Endothelial cell of umbilical vein (primary cell): ENCODE measurements at regions not wholly inside any gene's neighbourhood (a gene's known extent, or its start where the extent isn't known, plus 50 kb on each side); places are given as distances from the start of the nearest gene placed in this dataset.

Source experiments
- BruUV-seq: library from RNA; stranded (reverse); fragments of 400-500 nt; replicated peaks from 2 replicates; lab custom pipeline; 2021; lab: Mats Ljungman, UMichigan
- CTCF ChIA-PET: fragments of 300-600, 350-600 bp; sonication (Branson Sonifier 250); formaldehyde crosslinking; loops from one replicate; lab custom pipeline; 2021; ENCODE audit warnings: antibody characterized with exemption, inconsistent platforms; lab: Charles Lee
- POLR2A ChIA-PET: fragments of 300-600, 350-600 bp; sonication (Branson Sonifier 250); formaldehyde crosslinking; loops from one replicate; lab custom pipeline; 2021; ENCODE audit warnings: antibody characterized with exemption, inconsistent platforms; lab: Charles Lee
- DNase-seq: peaks from one replicate; pipeline ENCODE4 v3.0.0-alpha.2; 2011; ENCODE audit warnings: low read depth, low spot score
- FAIRE-seq: peaks from 2 replicates; lab custom pipeline; 2011; peaks lifted over from hg19 to GRCh38; lab: Jason Lieb, UNC
- H2AFZ ChIP-seq: 2 replicates; pipeline ENCODE4 v1.6.0; 2012; ENCODE audit warnings: low read depth, low read length, control low read depth, inconsistent platforms
- H3K27ac ChIP-seq: 2 replicates; pipeline ENCODE4 v1.5.1; 2011; ENCODE audit warnings: low read depth, mild to moderate bottlenecking, control low read depth, low read length, moderate library complexity; ENCODE audit not compliant: insufficient read depth
- H3K27me3 ChIP-seq, 2 experiments: 2 replicates each; pipeline versions ENCODE4 v1.6.0 to v1.6.1; 2011; ENCODE audit warnings: low read length in 2 of 2, mixed read lengths in 1 of 2; ENCODE audit not compliant: control insufficient read depth in 2 of 2, insufficient read depth in 2 of 2
- H3K36me3 ChIP-seq, 2 experiments: 2 replicates in 1 of 2; 3 replicates in 1 of 2; pipeline ENCODE4 v1.5.1; 2011; ENCODE audit warnings: low read length in 2 of 2, mild to moderate bottlenecking in 1 of 2, moderate library complexity in 1 of 2; ENCODE audit not compliant: control insufficient read depth in 2 of 2, insufficient read depth in 2 of 2; ENCODE audit errors: extremely low read depth in 1 of 2
- H3K4me1 ChIP-seq: 3 replicates; pipeline ENCODE4 v1.5.1; 2011; ENCODE audit warnings: mild to moderate bottlenecking, low read length; ENCODE audit not compliant: control insufficient read depth, insufficient read depth; ENCODE audit errors: extremely low read depth
- H3K4me2 ChIP-seq: 2 replicates; pipeline ENCODE4 v1.6.1; 2011; ENCODE audit warnings: low read length, control low read depth, mixed read lengths; ENCODE audit not compliant: insufficient read depth
- H3K4me3 ChIP-seq, 3 experiments: fragments of 200-600 bp in 1 of 3; sonication (generic), shearing (Covaris generic) in 1 of 3; replicated peaks in 1 of 3; 2 replicates each; pipeline ENCODE4 v1.5.1; 2011 to 2016; ENCODE audit warnings: control low read depth in 3 of 3, low read length in 3 of 3, mild to moderate bottlenecking in 2 of 3, inconsistent platforms in 1 of 3, low read depth in 1 of 3, moderate library complexity in 1 of 3; ENCODE audit not compliant: insufficient read depth in 1 of 3
- H3K79me2 ChIP-seq: 2 replicates; pipeline ENCODE4 v1.6.0; 2012; ENCODE audit warnings: low read length, inconsistent platforms; ENCODE audit not compliant: control insufficient read depth, insufficient read depth
- H3K9ac ChIP-seq: replicated peaks from 2 replicates; pipeline ENCODE3; 2011; ENCODE audit warnings: low read length, control low read depth; ENCODE audit not compliant: insufficient read depth; ENCODE audit errors: extremely low read depth
- H3K9me1 ChIP-seq: replicated peaks from 3 replicates; pipeline ENCODE4 v1.6.0; 2011; ENCODE audit warnings: mild to moderate bottlenecking, low read length; ENCODE audit not compliant: control insufficient read depth, insufficient read depth; ENCODE audit errors: extremely low read depth
- H3K9me3 ChIP-seq: replicated peaks from 2 replicates; pipeline ENCODE4 v1.5.1; 2012; ENCODE audit warnings: low read length, inconsistent platforms; ENCODE audit not compliant: control insufficient read depth, insufficient read depth
- H4K20me1 ChIP-seq: replicated peaks from 2 replicates; pipeline ENCODE3; 2011; ENCODE audit warnings: mild to moderate bottlenecking, low read length; ENCODE audit not compliant: control insufficient read depth, insufficient read depth; ENCODE audit errors: extremely low read depth
- CTCF ChIP-seq, 2 donors: IDR thresholded peaks; 1 replicate in 1 of 2; 2 replicates in 1 of 2; pipeline ENCODE4 v1.5.1; 2011; ENCODE audit warnings: low read length in 2 of 2, mild to moderate bottlenecking in 2 of 2, moderate library complexity in 2 of 2, control low read depth in 1 of 2, inconsistent platforms in 1 of 2, low read depth in 1 of 2; ENCODE audit not compliant: insufficient read depth in 1 of 2; ENCODE audit errors: extremely low read depth in 1 of 2
- EZH2 ChIP-seq: IDR thresholded peaks from 2 replicates; pipeline ENCODE4 v1.6.1; 2012; ENCODE audit warnings: borderline replicate concordance, low read depth, mild to moderate bottlenecking, moderate library complexity, low read length, inconsistent platforms; ENCODE audit not compliant: severe bottlenecking
- FOS ChIP-seq: IDR thresholded peaks from 2 replicates; pipeline ENCODE4 v1.6.1; 2011; ENCODE audit warnings: mild to moderate bottlenecking, low read length, moderate library complexity, borderline replicate concordance; ENCODE audit not compliant: insufficient read depth
- GATA2 ChIP-seq: IDR thresholded peaks from 2 replicates; pipeline ENCODE4 v1.7.0; 2011; ENCODE audit warnings: low read depth, mild to moderate bottlenecking, moderate library complexity, mixed read lengths, low read length; ENCODE audit not compliant: insufficient read length, insufficient read depth
- JUN ChIP-seq: IDR thresholded peaks from 2 replicates; pipeline ENCODE4 v1.6.1; 2011; ENCODE audit warnings: borderline replicate concordance, low read depth; ENCODE audit not compliant: insufficient read length, insufficient read depth
- MAX ChIP-seq: IDR thresholded peaks from 2 replicates; pipeline ENCODE4 v1.6.1; 2011; ENCODE audit not compliant: insufficient read depth, insufficient read length
- MYC ChIP-seq: IDR thresholded peaks from one replicate; pipeline ENCODE4 v1.6.1; 2011; ENCODE audit warnings: mild to moderate bottlenecking, low read depth, low read length
- POLR2A ChIP-seq: IDR thresholded peaks from 2 replicates; pipeline ENCODE4 v1.6.1; 2012; ENCODE audit warnings: low read depth, mild to moderate bottlenecking, control low read depth, low read length
- POLR2AphosphoS5 ChIP-seq: IDR thresholded peaks from 2 replicates; pipeline ENCODE4 v1.6.1; 2012; ENCODE audit warnings: low read depth, mild to moderate bottlenecking, control low read depth, low read length, moderate library complexity; ENCODE audit not compliant: insufficient read depth
- dilution Hi-C: fragments of 300-500 bp; cut with MboI; formaldehyde crosslinking; loops from one replicate; pipeline ENCODE4 v1.15.0; 2019; ENCODE audit warnings: low sequenced_read_pairs; ENCODE audit not compliant: extremely low pct_ligation_motif_present
- intact Hi-C: fragments of 100-400 bp; cut with micrococcal nuclease; formaldehyde crosslinking; loops from one replicate; pipeline ENCODE4 v1.10.0; 2022

- H3K27ac ChIP-seq: no peak overlapping the region
- H3K27me3 ChIP-seq: no peaks in the 10 kb centered on the region
- H3K4me3 ChIP-seq: no peak overlapping the region
- ChIA-PET POLR2A (no interaction called here), CTCF (no interaction called here)
- H2AFZ ChIP-seq: no peak overlapping the region
- intact Hi-C loops: no loop called here
- no peaks in the 10 kb centered on the region for H3K79me2 ChIP-seq
- H3K9me1 ChIP-seq: no peaks in the 10 kb centered on the region
- H3K4me1 ChIP-seq: no peaks in the 10 kb centered on the region
- no peak overlapping the region for H3K4me2 ChIP-seq
- DNase-seq: no peak
- FAIRE-seq: no peak
- no TSS peak for BruUV-seq
- H3K36me3 ChIP-seq: no peaks in the 10 kb centered on the region
- no peak overlapping the region for H3K9ac ChIP-seq
- TF ChIP-seq POLR2AphosphoS5: no peak
- TF ChIP-seq MYC: no peak
- no peak for TF ChIP-seq GATA2
- no peak for TF ChIP-seq POLR2A
- no peak for TF ChIP-seq FOS
- TF ChIP-seq JUN: no peak
- no peak for TF ChIP-seq MAX
- H3K9me3 ChIP-seq: peaks cover 7% of the 10 kb centered on the region
- dilution Hi-C loops: no loop called here
- H4K20me1 ChIP-seq: no peaks in the 10 kb centered on the region
Measured at GRCh38 chr18:53792762-53793161, 431.7 kb downstream of the MBD2 start.

GRCh38 chr18:53790786-53791185, 433.7 kb downstream of the MBD2 start:
- FAIRE-seq: no peak
- no peak for TF ChIP-seq POLR2A
- no peak for TF ChIP-seq EZH2
- TF ChIP-seq FOS: no peak
- no peak for TF ChIP-seq JUN
- TF ChIP-seq GATA2: no peak
- no peak for TF ChIP-seq CTCF (IDR thresholded peaks at IDR 0.05; ENCODE audit: extremely low read depth in 1 of 2, insufficient read depth in 1 of 2, low read depth in 1 of 2, low read length in 2 of 2)
- TF ChIP-seq MYC: no peak
- no peak for TF ChIP-seq MAX

More at GRCh38 chr18:53790786-53791185, 433.7 kb downstream of the MBD2 start:
- POLR2A ChIA-PET: no interaction called here
- no peak overlapping the region for H3K27ac ChIP-seq
- H3K4me3 ChIP-seq: no peak overlapping the region
- peaks cover 5% of the 10 kb centered on the region for H3K9me3 ChIP-seq
- H3K4me1 ChIP-seq: no peaks in the 10 kb centered on the region
- H3K36me3 ChIP-seq: no peaks in the 10 kb centered on the region
- no peak overlapping the region for H3K4me2 ChIP-seq
- CTCF ChIA-PET: no interaction called here
- DNase-seq: no peak
- no peaks in the 10 kb centered on the region for H3K79me2 ChIP-seq
- BruUV-seq: no TSS peak
- no peak overlapping the region for H2AFZ ChIP-seq
- dilution Hi-C loops: no loop called here
- no peak overlapping the region for H3K9ac ChIP-seq
- no peaks in the 10 kb centered on the region for H4K20me1 ChIP-seq
- H3K27me3 ChIP-seq: no peaks in the 10 kb centered on the region
- intact Hi-C loops: no loop called here
- no peaks in the 10 kb centered on the region for H3K9me1 ChIP-seq
